Activated CD8-positive, alpha-beta memory T cell treated with anti-CD3 and anti-CD28 coated beads, Interleukin-2, amount 50 U/mL, for 4 hours (primary cell): ENCODE measurements at regions not wholly inside any gene's neighbourhood (a gene's known extent, or its start where the extent isn't known, plus 50 kb on each side); places are given as distances from the start of the nearest gene placed in this dataset.
A peak's percentile ranks its signal among the peaks of the same experiment; 100 is the strongest.

Experiments used
- DNase-seq: peaks from one replicate; pipeline ENCODE4 v3.0.0-alpha.2; 2020

DNA sequence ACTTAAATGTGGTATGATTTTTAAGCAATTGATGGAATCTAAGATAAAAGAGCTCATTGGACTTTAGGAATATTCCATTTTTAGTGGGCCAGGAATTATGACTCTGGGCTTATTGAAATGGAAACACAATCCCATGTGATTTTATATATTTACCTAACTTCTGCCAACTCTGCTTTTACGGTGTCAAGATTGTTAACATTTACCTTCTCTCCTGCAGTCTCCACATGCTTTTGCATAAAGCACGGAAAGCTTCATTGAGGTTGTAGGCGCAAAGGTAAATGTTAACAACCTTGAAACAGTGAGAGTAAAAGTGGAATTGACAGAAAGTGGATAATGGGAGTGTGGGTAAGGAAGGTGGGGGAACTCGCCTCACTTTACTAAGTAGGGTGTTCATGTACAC, 468.1 kb downstream of the PMP22 start:
- no peak for DNase-seq

DNA sequence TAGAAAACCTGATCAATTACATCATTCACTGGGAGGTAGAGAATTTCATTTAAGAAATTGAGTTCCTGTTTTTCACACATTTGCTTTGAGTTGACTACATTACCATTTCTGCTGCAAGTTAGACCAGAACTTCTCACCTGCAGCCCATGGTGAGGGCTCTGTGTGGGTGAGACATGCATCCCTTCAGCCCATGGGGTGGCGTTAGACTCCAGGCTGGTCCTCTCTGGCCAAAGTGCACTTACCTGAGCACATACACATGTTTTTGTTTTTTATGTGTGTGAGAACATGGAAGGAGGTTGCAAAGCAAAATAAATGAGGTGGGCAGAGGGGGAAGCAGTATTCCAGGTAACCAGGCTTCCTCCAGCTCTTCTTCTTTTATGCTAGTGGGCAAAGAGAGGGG, 470.2 kb downstream of the PMP22 start:
- no peak for DNase-seq

DNA sequence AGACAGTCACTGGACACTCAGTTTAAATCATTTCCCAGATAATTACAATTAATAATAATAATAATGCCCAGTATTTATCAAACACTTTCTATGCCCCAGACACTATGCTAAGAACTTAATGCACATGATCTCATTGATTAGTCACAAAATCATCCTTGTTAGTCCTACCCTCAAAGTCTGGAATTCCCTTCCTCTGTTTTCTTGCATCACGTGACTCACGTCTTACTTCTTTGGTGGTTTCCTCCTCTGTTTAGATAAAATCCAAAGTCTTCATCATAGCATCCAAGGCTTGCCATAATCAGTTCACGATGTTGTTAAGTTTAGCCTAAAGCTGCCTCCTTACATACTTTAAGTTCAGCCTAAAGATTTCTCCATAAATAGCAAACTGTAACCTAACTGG, 471.9 kb downstream of the PMP22 start:
- DNase-seq = no peak

DNA sequence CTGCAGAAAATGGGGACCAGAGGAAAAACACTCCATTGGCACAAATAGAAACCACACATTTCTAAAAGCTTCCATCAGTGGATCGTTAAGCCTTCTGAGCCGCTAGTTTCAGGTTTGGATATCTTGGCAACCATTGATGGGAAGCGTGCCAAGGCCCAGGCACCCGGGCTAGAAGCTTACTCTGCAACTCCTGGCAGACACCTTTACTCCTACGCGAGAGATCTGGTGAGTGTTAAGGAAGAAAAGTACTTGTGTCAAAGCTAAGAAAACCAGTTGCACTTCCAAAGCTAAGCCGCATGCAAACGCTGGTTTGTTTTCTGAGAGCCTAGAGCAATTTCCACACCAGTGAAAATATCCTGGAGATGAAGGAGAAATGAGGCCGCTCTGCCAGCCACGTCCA, 472.4 kb downstream of the PMP22 start:
- DNase-seq = no peak

DNA sequence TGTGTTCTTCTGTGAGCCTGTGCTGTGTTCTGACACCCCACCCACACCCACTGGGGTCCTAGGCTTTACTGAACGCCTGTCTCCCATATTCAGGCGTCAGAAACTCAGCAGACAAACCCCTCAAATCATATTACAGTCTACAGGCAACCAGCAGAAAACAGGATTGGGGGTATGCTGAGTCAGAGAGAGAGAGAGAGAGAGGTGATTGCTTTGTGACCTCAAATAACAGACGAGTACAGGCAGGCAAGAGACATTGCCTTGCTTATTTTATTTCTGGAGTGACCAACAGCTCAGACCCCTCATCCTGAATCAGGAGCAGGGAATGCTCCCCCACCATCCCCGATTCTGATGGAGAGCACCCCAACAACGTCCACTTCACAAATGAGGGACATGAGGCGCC, 473.9 kb downstream of the PMP22 start:
- no peak for DNase-seq

DNA sequence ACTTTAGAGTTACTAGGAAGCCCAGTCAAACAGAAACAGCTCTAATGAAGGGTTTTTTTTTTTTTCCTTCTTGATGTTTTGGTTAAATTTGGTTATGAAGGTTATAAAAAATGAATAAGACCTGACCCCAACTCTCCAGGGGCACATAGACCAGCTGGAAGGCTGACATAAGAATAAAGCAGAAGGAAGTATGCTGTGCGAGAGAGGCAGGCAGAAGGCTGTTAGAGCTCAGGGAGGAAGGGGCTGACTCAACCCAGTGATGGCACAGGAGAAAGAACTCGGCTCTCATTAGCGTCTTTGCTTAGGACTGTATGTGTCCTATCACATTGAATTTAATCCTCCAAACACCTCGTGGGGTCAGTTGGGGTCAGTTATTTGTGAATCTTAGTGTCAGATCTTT, 474.6 kb downstream of the PMP22 start:
- DNase-seq = no peak

DNA sequence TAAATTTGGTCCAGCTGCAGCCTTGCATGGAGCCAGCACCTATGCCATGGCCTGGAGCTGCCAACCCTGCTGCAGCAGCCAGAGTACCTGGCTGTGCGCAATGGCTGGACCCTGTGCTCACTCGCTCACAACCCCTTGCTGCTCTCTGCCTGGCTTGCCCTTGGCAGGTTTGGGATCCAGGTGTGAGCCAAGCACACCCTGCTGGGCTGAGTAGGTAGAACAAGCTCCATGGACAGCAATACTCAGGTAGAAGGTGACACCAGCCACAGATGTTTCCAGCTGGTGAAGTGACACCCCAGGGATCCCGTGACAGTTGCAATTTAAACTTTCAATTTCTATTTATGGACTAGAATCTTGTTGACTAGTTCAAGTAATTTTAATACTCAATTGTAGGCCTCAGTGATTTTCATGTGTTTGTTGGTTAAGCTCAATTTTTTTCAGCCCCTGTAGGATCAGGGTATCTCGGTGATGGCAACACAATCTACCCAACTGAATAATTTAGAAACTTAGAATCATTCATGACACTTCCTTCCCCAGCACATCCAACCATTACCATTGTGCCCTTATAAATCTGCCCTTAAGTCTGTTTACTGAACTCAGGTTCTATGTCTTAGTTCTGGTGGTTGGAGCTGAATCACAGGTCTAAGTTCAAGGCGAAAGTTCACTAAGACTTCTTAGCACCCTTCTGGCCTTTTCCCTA, 480.0 kb downstream of the PMP22 start:
- DNase-seq = peak; percentile 25

DNA sequence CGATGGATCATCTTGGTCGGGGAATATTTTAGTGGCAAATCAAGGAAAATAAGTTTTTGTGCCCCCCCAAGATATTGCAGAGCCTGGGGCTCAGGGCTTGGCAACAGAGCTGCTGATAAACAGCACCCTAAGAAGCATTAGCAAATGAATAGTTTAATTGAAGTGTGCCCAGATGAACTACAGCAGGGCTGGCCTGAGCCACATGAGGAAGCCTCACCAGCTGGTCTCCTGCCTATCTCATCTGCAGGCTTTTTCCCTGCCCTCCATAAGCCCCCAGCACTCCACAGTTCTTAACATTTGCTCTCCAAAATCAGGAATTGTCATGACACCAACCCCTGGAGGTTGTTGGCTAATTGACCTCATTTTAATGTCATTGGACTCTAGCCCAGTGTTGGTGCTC, 480.2 kb downstream of the HS3ST3B1 start:
- DNase-seq = no peak

DNA sequence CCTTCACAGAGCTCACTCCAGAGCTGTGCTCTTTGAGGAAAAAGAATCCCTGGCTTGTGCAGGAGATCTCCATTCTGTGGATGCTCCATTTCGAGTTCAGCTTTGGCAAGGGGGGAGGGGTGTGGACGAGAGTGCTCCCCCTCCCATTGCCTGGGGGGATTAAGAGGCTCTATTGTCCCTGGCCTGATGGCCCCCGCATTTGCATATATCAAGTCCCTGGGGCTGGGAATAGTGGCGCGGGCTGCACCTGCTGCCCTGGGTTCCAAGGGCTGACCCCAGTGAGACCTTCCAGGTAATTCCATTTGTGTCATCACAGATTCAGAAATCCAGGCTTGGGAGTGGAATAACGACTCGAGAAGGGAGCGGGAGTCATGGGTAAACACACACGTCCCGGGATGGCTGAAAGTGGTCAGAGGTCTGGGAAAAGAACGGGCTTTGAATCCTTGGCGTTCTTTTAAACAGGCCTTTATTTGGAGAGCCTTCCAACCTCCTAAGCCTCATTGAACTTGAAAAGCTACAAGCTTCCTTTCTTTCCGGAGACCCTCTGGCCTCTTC, 479.3 kb downstream of the HS3ST3B1 start:
- DNase-seq = no peak

DNA sequence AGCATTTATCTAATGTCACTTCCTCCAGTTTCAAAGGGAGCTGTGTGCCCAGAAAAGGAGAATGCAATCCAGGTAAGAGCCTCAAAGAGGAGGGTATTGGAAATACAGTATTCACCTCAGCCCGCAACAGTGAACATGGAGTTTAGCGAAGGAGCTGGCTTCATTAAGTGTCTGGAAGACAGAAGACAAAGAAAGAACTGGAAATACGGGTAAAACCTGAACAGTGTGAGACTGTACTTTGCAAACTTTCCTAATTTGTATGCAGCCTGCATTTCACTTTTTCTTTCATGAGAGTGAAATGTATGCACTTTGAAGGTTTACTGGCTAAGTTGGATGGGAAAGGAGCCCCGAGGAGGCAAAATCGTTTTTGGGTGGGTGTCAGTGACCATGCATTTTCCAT, 478.4 kb downstream of the HS3ST3B1 start:
- DNase-seq = no peak

DNA sequence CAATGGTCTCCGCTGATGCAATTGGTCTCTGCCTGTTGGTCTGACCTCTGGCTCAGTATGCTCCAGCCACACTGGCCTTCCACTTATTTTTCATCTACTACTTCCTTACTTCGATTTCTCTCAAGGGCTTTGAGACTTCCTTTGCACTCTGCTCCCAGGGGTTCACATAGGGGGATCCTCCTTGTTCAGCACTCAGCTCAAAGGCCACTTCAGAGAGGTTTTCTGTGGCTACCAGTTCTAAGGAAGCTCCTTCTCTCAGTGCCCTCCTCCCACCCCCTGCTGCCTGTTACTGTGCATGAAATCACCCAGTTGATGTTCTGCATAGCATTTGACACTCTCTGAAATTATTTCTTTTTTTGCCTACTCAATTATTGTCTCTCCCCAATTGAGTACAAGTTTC, 476.4 kb downstream of the HS3ST3B1 start:
- no peak for DNase-seq

DNA sequence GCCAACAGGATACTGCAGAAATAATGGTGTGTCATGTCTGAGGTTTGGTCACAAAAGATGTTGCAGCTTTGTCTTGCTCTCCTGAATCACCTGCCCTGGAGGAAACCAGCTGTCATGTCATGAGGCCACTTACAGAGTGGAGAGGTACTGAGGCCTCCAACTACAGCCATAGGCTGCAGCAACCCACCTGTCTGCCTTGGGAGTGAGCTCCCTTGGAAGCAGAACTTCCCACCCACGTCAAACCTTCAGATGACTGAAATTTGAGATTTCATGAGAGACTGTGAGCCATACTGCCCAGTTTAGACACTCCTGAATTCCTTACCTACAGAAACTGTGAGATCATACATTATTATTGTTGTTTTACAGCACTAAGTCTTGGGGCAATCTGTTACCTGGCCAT, 475.9 kb downstream of the HS3ST3B1 start:
- no peak for DNase-seq

DNA sequence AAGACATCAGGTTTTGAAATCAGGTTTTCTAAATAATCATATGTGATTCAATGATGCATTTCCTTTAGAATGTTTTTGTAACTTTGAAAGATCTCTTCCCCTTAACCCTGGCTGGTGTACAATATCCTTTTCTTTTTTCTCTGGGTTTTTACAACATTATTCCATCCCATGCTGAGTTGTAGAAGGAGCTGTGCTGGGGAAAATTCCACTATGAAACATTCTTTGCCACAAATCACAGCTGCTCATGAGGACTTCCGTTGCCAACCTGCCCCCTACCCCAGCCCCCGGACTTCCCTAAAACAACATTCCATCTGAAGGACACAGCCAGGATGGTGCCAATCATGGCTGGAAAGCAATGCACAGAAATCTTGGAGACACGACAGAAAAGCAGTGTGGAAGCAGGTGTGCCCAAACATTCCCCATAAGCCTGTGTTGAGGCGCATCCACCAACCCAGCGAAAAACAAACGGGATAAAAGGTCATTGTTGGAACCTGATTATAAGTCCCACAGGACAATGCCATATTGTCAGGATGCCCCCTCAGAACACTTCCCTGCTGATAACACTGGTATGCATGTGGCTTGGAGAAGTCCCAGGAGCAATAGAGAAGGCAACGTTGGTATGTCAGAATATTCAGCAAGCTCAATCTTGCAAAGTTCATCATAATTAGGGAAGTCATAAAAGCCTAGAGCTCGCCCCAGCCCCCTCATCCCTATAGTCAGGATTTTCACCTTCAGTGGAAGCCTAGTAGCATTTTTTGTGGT, 475.0 kb downstream of the HS3ST3B1 start:
- DNase-seq = no peak

DNA sequence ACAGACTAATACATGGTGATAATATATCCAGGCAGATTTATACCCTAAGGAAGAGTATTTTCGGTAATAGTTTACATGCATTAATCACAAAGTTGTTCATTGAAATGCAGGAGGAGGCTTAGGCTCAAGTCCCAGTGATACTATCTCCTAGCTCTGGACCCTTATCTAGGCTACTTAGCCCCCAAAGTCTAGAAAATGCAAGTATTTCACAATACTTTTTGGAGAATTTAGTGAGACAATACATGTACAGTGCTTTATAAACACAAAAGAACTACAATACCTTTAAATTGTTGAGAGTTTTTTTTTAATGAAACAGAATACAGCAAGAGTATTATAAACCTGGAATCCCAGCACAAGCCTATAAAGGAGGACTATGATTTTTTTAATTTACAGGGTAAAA, 473.9 kb downstream of the HS3ST3B1 start:
- no peak for DNase-seq

DNA sequence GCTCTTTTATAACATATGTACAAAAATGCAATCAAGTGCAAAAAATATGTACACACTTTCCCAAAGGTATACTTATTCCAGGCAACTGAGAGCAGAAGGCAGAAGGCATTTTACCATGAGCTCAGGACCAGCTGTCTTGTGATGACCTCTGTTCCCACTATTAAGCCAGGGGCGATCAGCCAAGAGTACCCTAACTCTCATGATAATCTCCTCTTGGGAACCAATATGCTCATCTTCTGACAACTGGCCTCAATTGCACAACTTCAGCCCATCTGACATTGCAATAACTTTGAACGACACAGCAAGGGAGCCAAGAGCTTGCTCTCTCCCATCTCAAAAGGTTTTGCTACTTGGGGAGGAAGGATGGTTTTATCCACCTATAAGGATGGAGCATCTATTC, 471.9 kb downstream of the HS3ST3B1 start:
- no peak for DNase-seq

DNA sequence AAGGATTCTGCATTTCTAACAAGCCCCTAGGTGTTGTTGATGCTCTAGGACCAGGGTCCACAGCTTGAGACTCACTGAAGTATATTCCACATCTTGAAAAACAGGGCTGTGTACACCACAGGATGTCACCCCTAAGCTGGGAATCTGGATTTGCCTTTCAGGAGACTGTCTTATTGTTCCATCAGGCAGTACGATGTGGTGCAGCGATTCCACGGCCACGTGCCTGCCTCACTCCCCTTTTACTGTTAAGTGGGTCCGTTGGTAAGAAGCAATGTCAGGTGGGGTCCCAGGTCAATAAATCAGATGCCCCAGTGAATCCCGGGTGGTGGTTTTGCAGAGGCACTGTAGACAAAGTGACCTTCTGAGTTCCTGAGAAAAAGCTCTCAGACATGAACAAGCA, 470.7 kb downstream of the HS3ST3B1 start:
- no peak for DNase-seq

DNA sequence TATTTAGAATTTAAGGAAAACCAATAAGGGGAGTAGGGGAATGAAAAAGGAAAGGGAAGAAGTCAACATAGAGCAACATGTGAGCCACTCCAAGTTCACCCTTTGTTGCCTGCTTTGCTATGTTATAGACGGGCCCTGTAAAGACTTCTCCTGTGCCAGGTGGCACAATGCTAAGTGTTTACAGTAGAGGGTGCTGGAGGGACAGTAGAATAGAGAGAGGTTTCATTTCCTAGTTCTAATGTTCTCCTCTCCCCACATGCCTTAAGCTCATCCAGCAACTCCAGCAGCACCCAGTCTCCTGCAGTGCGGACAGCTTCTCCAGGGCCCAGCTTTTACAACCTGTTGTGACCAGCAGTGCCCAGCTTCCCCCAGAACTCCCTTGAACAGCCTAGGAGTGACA, 468.0 kb downstream of the HS3ST3B1 start:
- no peak for DNase-seq

DNA sequence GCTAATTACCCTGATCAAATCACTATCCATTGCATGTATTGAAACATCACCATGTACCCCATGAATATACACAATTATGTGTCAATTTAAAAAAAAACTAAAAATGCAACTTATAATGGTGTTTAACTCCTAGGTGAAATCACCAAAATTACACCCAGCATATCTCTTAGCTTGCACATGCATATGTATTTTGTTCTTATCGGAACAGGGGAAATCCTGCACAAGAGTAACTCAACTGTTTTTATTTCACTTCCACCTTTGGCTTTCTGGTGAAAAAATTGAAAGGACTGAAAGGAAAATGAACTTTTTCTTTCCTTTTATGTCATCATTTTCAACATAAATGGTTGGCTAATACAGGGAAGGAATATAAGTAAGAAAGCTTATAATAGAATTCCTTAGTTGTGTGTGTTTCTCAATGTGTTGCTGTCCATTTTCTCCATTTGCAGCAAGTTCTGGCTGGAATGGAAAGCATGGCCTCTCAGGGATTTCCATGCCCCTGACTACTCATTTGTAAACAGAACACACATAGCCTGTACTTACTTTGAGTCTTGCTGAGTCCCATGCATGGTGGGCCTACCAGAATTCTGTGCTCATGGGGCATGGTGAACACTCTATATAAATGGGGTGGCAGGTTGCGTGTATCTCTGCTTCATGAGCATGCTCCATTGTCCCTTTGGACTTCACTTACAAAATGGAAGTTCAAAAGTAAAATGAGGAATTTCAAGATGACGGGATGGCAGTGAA, 462.0 kb downstream of the HS3ST3B1 start:
- DNase-seq = no peak

DNA sequence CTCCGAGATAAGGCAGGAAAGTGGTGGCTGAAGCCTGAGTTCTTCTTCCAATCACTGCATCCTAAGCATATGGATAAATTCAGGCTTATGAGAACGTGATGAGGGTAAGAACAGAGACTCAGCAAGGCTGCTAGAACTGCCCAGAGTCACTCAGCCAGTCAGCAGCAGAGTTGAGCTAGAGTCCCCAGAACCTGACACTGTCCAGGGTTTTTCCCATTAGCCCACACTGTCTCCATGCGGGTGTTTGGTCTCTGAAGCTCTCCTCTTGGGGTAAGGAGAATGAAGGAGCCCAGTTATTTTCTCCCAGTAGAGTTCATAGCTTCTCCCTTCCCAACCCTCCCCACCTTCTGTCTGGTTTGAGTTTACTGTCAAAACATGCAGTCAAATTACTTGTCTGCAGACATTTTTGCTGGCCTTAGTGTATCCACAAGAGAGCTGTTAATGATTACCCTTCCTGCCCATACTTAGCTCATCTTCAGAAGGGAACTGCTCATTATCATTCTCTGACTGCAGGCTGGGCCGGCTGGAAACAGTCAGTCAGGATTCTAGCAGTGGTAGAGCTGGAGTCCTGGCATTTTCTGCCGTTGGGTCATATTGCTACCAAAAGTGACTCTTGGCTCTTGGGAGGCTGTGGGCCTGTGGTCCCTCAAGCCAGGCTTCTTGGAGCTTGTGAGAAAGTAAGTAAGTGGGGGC, 460.0 kb downstream of the HS3ST3B1 start:
- no peak for DNase-seq

DNA sequence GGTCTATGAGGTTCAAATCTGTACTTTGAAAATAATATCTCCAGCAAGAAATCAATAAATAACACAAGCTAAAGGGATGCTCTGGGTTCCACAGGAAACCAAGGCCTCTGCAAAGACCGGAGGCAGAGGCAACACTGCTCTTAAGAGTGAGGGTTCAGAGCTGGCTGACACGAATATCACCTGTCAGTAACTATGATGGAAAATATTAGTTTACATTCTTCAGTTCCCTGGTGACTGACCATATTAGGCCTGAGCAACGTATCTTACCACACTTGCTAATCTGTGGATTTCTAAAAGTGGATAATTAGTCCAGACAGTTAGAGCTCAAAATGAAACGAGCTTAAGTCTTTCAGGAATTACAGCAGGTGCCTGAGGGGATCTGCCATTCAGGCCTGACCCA, 459.3 kb downstream of the HS3ST3B1 start:
- DNase-seq = no peak

DNA sequence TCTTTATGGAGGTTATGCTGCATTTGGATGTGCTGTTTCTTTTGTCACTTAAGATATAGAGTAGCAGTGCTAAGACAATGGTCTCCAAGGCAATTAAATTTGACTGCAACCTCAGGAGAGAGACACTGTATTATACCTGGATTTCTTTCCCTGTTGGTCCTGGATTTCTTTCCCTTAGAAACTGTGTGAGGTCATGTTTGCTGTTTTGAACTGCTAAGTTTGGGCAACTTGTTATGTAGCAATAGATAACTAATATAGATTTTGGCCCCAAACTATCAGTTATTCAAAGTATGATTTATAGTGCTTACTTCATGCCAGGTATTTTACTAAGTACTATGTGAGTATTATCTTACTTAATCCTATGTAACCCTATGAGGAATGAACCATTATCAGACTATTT, 458.4 kb downstream of the HS3ST3B1 start:
- no peak for DNase-seq

DNA sequence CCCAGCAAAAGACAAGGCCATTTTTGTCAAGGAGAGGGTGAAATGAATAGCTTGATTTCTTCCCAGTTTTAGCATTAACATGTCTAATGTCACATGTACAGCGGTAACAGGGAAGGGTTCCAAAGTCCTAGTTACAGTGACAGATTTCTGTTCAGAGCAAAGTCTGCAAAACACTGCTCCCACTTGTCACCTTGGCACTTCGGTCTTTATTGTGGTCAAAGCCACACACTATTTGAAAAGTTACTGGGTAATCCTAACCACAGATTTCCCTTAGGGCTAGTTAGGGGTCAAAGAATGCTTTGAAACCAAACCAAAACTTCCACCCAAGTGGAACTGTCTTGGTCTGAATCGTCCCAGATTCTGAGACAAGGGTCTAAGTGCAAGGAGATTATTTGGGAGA, 455.6 kb downstream of the HS3ST3B1 start:
- DNase-seq = no peak

DNA sequence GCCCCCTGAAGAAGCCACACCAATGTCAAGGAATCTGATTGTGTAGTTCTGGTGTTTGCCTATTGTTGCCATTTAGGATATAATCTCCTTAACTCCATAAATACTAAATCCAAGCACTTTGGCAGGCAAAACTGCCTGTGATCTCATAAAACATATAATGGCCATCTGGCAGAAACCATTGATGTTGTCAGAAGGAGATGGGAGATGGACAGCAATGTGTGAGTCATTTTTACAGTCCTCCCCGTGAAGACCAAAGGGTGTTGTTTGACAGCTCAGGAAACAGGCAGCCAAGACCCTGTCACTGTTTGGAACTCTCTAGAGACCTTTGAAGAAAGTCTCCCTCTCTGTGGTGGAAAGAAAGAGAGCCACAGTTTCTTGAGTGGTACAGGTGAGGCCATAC, 454.1 kb downstream of the HS3ST3B1 start:
- no peak for DNase-seq
